Stimulated activated naive CD8-positive, alpha-beta T cell treated with anti-CD3 and anti-CD28 coated beads, Interleukin-15, Interleukin-2, amounts not matched to agents 100 ng/mL and 50 ng/mL, for 24 hours (primary cell): ENCODE measurements at regions not wholly inside any gene's neighbourhood (a gene's known extent, or its start where the extent isn't known, plus 50 kb on each side); places are given as distances from the start of the nearest gene placed in this dataset.
"Not testable (repeated sequence)": the region's sequence is repeated elsewhere in the genome, so short reads cannot be mapped to it uniquely, and the experiment has no call there.

Experiments
- H3K27ac Mint-ChIP-seq: one replicate; pipeline ENCODE4 v1.8.0; 2021; ENCODE audit warnings: mild to moderate bottlenecking, mixed read lengths
- H3K27me3 Mint-ChIP-seq: one replicate; pipeline ENCODE4 v1.8.0; 2021; ENCODE audit warnings: mixed read lengths
- H3K36me3 Mint-ChIP-seq: one replicate; pipeline ENCODE4 v1.8.0; 2021; ENCODE audit warnings: low read depth, mixed read lengths
- H3K4me1 Mint-ChIP-seq: one replicate; pipeline ENCODE4 v1.8.0; 2021; ENCODE audit warnings: low read depth, mixed read lengths
- H3K4me3 Mint-ChIP-seq: one replicate; pipeline ENCODE4 v1.8.0; 2021; ENCODE audit warnings: mild to moderate bottlenecking, mixed read lengths
- H3K9me3 Mint-ChIP-seq: one replicate; pipeline ENCODE4 v1.8.0; 2021; ENCODE audit warnings: mixed read lengths

DNA sequence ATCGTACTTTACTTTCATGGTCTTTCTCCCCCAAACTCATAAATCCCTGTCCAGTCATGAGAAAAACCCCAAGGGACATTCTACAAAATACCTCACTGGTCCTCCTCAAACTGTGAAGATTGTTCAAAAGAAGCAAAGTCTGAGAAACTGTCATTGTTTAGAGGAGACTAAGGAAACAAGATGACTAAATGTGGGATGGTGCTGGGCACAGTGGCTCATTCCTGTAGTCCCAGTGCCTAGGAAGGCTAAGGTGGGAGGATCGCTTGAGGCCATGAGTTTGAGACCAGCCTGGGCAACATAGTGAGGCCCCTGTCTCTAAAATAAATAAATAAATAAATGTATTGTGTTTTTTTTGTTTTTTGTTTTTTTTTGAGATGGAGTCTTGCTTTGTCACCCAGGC is 74.2 kb upstream of the SCAF11 start:
- Mint-ChIP-seq H3K27ac (no peak overlapping the region), H3K36me3 (no peaks in the 10 kb centered on the region)

DNA sequence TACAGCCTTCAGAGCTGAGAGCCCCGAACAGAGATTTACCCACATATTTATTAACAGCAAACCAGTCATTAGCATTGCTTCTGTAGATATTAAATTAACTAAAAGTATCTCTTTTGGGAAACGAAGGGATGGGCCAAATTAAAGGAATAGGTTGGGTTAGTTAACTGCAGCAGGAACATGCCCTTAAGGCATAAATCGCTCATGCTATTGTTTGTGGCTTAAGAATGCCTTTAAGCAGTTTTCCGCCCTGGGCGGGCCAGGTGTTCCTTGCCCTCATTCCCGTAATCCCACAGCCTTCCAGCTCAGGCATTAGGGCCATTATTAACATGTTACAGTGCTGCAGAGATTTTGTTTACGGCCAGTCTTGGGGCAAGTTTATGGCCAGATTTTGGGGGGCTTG is 68.3 kb upstream of the SCAF11 start:
- H3K36me3 Mint-ChIP-seq, H3K4me3 Mint-ChIP-seq, H3K27ac Mint-ChIP-seq, H3K4me1 Mint-ChIP-seq: not testable (repeated sequence)
- Mint-ChIP-seq H3K27me3 (peaks cover 13% of the 10 kb centered on the region), H3K9me3 (peaks cover 17% of the 10 kb centered on the region)

More for the DNA sequence above, 74.2 kb upstream of the SCAF11 start:
- Mint-ChIP-seq H3K9me3 (no peaks in the 10 kb centered on the region), H3K4me1 (no peaks in the 10 kb centered on the region), H3K27me3 (peaks cover 5% of the 10 kb centered on the region), H3K4me3 (no peak overlapping the region)

DNA sequence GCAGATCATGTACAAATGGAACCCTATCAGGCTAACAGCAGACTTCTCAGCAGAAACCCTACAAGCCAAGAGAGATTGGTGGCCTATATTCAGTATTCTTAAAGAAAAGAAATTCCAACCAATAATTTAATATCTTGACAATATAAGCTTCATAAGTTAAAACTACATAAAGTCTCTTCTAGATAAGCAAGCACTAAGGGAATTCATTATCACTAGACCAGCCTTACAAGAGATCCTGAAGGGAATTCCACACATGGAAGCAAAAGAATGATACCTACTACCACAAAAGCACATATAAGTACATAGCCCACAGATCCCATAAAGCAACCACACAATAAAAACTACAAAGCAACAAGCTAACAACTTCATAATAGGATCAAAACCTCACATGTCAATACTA is 60.4 kb upstream of the SCAF11 start:
- Mint-ChIP-seq H3K27ac (no peak overlapping the region), H3K4me1 (no peaks in the 10 kb centered on the region), H3K36me3 (no peaks in the 10 kb centered on the region), H3K4me3 (no peak overlapping the region), H3K9me3 (peaks cover 22% of the 10 kb centered on the region), H3K27me3 (peaks cover 15% of the 10 kb centered on the region)

DNA sequence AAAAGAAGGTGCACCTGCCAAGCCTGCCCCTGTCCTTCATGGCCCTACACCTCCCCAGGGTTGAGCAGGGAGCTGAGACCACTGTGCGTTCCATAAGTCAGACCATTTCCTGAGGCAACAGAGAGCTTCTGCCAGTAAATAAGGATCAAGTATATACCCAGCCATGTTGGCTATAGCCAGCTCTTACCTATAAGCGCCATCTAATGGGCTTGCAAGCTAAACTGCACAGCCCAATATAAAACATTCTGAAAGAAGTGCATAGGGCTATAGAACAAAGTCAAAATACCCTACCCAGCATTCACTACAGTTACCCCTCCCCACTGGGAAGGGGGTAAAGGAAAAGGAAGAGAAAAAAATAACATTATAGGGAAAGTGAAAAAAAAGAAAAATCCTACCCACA is 59.3 kb upstream of the SCAF11 start:
- Mint-ChIP-seq H3K4me3 (no peak overlapping the region), H3K27me3 (peaks cover 15% of the 10 kb centered on the region), H3K27ac (no peak overlapping the region), H3K9me3 (peaks cover 21% of the 10 kb centered on the region), H3K4me1 (no peaks in the 10 kb centered on the region), H3K36me3 (no peaks in the 10 kb centered on the region)

DNA sequence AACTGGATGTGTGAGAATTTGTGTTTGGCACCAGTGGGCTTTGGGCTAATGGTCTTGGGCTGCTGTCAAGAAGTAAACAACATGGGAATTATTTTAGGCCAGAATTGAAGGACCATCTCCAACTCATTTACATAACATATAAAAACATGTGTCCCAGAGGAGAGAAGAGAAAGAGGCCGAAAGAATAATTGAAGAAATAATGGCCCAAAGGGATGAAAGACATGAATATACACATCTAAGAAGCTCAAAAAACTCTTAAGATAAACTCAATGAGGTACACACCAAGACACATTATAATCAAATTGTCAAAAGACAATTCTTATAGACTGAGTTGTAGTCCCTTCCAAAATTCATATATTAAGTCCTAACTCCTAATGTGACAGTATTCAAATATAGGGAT is 56.1 kb upstream of the SCAF11 start:
- H3K9me3 Mint-ChIP-seq = peaks cover 21% of the 10 kb centered on the region
- H3K4me1 Mint-ChIP-seq = no peaks in the 10 kb centered on the region
- H3K27me3 Mint-ChIP-seq = peaks cover 9% of the 10 kb centered on the region

DNA sequence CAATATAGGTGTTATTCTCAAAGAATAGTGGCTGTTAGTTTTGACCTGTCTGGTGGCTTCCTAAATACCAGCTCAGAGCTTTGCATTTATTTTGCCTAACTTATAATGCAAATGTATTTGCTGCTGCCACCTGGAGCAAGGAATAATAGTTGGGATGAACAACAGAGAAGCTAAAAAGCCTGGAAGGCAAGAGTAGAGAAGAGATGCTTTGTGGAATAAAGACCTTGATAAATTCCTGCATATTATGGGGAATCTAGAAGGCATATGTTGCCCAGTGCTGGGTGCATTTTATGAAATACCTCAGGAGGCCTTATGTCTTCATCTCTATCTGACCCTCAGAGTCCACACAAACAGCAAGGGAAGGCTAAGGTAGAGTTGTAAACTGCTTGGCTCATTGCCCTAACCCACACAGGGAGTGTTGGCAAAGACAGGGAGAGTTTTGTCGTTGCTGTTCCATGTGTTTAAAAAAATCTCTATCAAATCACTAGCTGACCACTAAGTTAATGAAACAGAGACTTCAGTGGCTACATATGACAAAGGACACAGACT is 53.7 kb upstream of the SCAF11 start:
- no peak overlapping the region for H3K4me3 Mint-ChIP-seq
- no peak overlapping the region for H3K27ac Mint-ChIP-seq
- peaks cover 7% of the 10 kb centered on the region for H3K27me3 Mint-ChIP-seq
- no peaks in the 10 kb centered on the region for H3K36me3 Mint-ChIP-seq
- H3K4me1 Mint-ChIP-seq = no peaks in the 10 kb centered on the region
- H3K9me3 Mint-ChIP-seq = peaks cover 12% of the 10 kb centered on the region

More for the DNA sequence above, 56.1 kb upstream of the SCAF11 start:
- Mint-ChIP-seq H3K4me3 (no peak overlapping the region), H3K27ac (no peak overlapping the region), H3K36me3 (no peaks in the 10 kb centered on the region)
